Panc1 (cell line): ENCODE measurements at regions not wholly inside any gene's neighbourhood (a gene's known extent, or its start where the extent isn't known, plus 50 kb on each side); places are given as distances from the start of the nearest gene placed in this dataset.

Source experiments
- ATAC-seq: fragments of 200-7000 bp; cut with Tn5 transposase; 2 replicates; pipeline ENCODE4 v1.9.1; 2020; ENCODE audit warnings: mild to moderate bottlenecking, moderate library complexity
- BruUV-seq: library from RNA; stranded (reverse); fragments of 400-500 nt; replicated peaks from 2 replicates; lab custom pipeline; 2021; lab: Mats Ljungman, UMichigan
- CTCF ChIA-PET: fragments of 300-600 bp; sonication (Branson Sonifier 250); formaldehyde crosslinking; loops from one replicate; lab custom pipeline; 2022; ENCODE audit warnings: antibody characterized with exemption; lab: Charles Lee
- POLR2A ChIA-PET: fragments of 300-600 bp; sonication (Branson Sonifier 250); formaldehyde crosslinking; loops from one replicate; lab custom pipeline; 2022; ENCODE audit warnings: antibody characterized with exemption; lab: Charles Lee
- DNase-seq: peaks from one replicate; pipeline ENCODE4 v3.0.0-alpha.2; 2010; ENCODE audit warnings: low read depth, low spot score
- H3K27ac ChIP-seq: 2 replicates; pipeline ENCODE4 v1.5.1; 2011; ENCODE audit warnings: mild to moderate bottlenecking, low read length, inconsistent platforms
- H3K27me3 ChIP-seq: fragments of 200-500 bp; sonication (Bioruptor generic); 2 replicates; pipeline ENCODE4 v1.6.0; 2014; ENCODE audit warnings: low read length, inconsistent platforms; ENCODE audit not compliant: control insufficient read depth, insufficient read depth
- H3K36me3 ChIP-seq: fragments of 200-500 bp; sonication (Bioruptor generic); 2 replicates; pipeline ENCODE4 v1.5.1; 2014; ENCODE audit warnings: inconsistent platforms, mild to moderate bottlenecking, low read length, moderate library complexity; ENCODE audit not compliant: control insufficient read depth, insufficient read depth
- H3K4me1 ChIP-seq: 2 replicates; pipeline ENCODE4 v1.5.1; 2011; ENCODE audit warnings: inconsistent platforms, mild to moderate bottlenecking, low read length, moderate library complexity; ENCODE audit not compliant: control insufficient read depth, insufficient read depth
- H3K4me3 ChIP-seq, 2 experiments: 2 replicates each; pipeline ENCODE4 v1.5.1; 2011 to 2012; ENCODE audit warnings: low read depth in 2 of 2, low read length in 2 of 2, mild to moderate bottlenecking in 2 of 2, inconsistent platforms in 1 of 2, moderate library complexity in 1 of 2
- H3K9me3 ChIP-seq: fragments of 200-500 bp; sonication (Bioruptor generic); 2 replicates; pipeline ENCODE4 v1.5.1; 2014; ENCODE audit warnings: low read depth, mild to moderate bottlenecking, inconsistent platforms, low read length, moderate library complexity; ENCODE audit not compliant: control insufficient read depth, insufficient read depth
- CTCF ChIP-seq: fragments of 450-650 bp; IDR thresholded peaks from 2 replicates; pipeline ENCODE4 v1.5.1; 2017; ENCODE audit warnings: mild to moderate bottlenecking
- POLR2AphosphoS5 ChIP-seq: IDR thresholded peaks from 2 replicates; pipeline ENCODE4 v1.6.1; 2012; ENCODE audit warnings: mild to moderate bottlenecking, low read depth, low read length, moderate library complexity
- REST ChIP-seq, 2 experiments: IDR thresholded peaks; 2 replicates each; pipeline ENCODE4 v1.6.1; 2011 to 2012; ENCODE audit warnings: low read depth in 2 of 2, control low read depth in 1 of 2, low read length in 1 of 2, mild to moderate bottlenecking in 1 of 2, moderate library complexity in 1 of 2; ENCODE audit not compliant: insufficient read depth in 1 of 2
- SIN3A ChIP-seq: IDR thresholded peaks from 2 replicates; pipeline ENCODE4 v1.6.1; 2012; ENCODE audit warnings: low read depth, mild to moderate bottlenecking, low read length, moderate library complexity, borderline replicate concordance; ENCODE audit not compliant: insufficient read depth
- TCF7L2 ChIP-seq: IDR thresholded peaks from 2 replicates; pipeline ENCODE4 v1.6.1; 2011; ENCODE audit warnings: mild to moderate bottlenecking, low read depth, low read length, inconsistent platforms
- in situ Hi-C: cut with HindIII; loops from 2 replicates; pipeline ENCODE4 v1.10.0; 2016; ENCODE audit warnings: low sequenced_read_pairs, low pct_unique_long_range_greater_than_20kb
- intact Hi-C: fragments of 100-400 bp; cut with micrococcal nuclease; formaldehyde crosslinking; loops from one replicate; pipeline ENCODE4 v1.10.0; 2022; ENCODE audit not compliant: unreplicated experiment

- Histone ChIP-seq H3K27ac (no peak overlapping the region), H3K36me3 (no peaks in the 10 kb centered on the region), H3K4me1 (no peaks in the 10 kb centered on the region), H3K4me3 (no peak overlapping the region), H3K27me3 (no peaks in the 10 kb centered on the region), H3K9me3 (no peaks in the 10 kb centered on the region)
- DNase-seq (no peak), ATAC-seq (no peak)
- CTCF ChIA-PET = no interaction called here
- in situ Hi-C loops = no loop called here
- POLR2A ChIA-PET = no interaction called here
- TF ChIP-seq CTCF = no peak
- no peak for TF ChIP-seq POLR2AphosphoS5
- TF ChIP-seq SIN3A = no peak
- no peak for TF ChIP-seq REST (IDR thresholded peaks at IDR 0.05; ENCODE audit: insufficient read depth in 1 of 2, low read depth in 2 of 2, low read length in 1 of 2)
- no peak for TF ChIP-seq TCF7L2
- no TSS peak for BruUV-seq
- intact Hi-C loops = no loop called here
Measured at GRCh38 chr6:117156741-117157140, 108.6 kb upstream of the VGLL2 start.

GRCh38 chr6:117157448-117157847 is 107.9 kb upstream of the VGLL2 start:
- no peak for ATAC-seq
- H3K27me3 ChIP-seq = no peaks in the 10 kb centered on the region
- POLR2A ChIA-PET = no interaction called here

GRCh38 chr6:117165911-117166499 is 99.4 kb upstream of the VGLL2 start:
- ATAC-seq = no peak
- intact Hi-C loops (no loop called here), in situ Hi-C loops (no loop called here)
- Histone ChIP-seq H3K9me3 (no peaks in the 10 kb centered on the region), H3K27ac (no peak overlapping the region), H3K36me3 (no peaks in the 10 kb centered on the region), H3K4me1 (no peaks in the 10 kb centered on the region), H3K4me3 (no peak overlapping the region), H3K27me3 (no peaks in the 10 kb centered on the region)
- ChIA-PET POLR2A (no interaction called here), CTCF (no interaction called here)
- TF ChIP-seq SIN3A (no peak), TCF7L2 (no peak), POLR2AphosphoS5 (no peak), CTCF (no peak), REST (IDR thresholded peaks at IDR 0.05; ENCODE audit: insufficient read depth in 1 of 2, low read depth in 2 of 2, low read length in 1 of 2) (no peak)
- BruUV-seq = no TSS peak
- DNase-seq = no peak

More at GRCh38 chr6:117157448-117157847, 107.9 kb upstream of the VGLL2 start:
- in situ Hi-C loops (no loop called here), intact Hi-C loops (no loop called here)
- no peak overlapping the region for H3K27ac ChIP-seq
- no peak overlapping the region for H3K4me3 ChIP-seq
- DNase-seq = no peak
- H3K36me3 ChIP-seq = no peaks in the 10 kb centered on the region
- CTCF ChIA-PET = no interaction called here
- BruUV-seq = no TSS peak
- TF ChIP-seq SIN3A (no peak), TCF7L2 (no peak), POLR2AphosphoS5 (no peak)
- no peaks in the 10 kb centered on the region for H3K4me1 ChIP-seq
- H3K9me3 ChIP-seq = no peaks in the 10 kb centered on the region
